ENCODE measurements at regions not wholly inside any gene's neighbourhood (a gene's known extent, or its start where the extent isn't known, plus 50 kb on each side); places are given as distances from the start of the nearest gene placed in this dataset.

- no peak overlapping the region for H3K4me3 ChIP-seq (ENCODE audit: low read depth, low read length)
- in situ Hi-C loops (cut with HindIII; ENCODE audit: low pct_ligation_motif_present, low sequenced_read_pairs): no loop called here
- H3K27ac ChIP-seq: no peak overlapping the region
- no peaks in the 10 kb centered on the region for H3K27me3 ChIP-seq (replicated peaks)
- no peak for TF ChIP-seq CTCF (IDR thresholded peaks at IDR 0.05; ENCODE audit: low read depth, low read length, missing control alignments)
- DNase-seq: no peak
- H3K36me3 ChIP-seq (replicated peaks): no peaks in the 10 kb centered on the region
Observed at GRCh38 chr9:86548220-86548619, 194.0 kb upstream of the TUT7 start.

- Histone ChIP-seq H3K27me3 (replicated peaks) (no peaks in the 10 kb centered on the region), H3K4me3 (ENCODE audit: low read depth, low read length) (no peak overlapping the region), H3K27ac (no peak overlapping the region), H3K36me3 (replicated peaks) (no peaks in the 10 kb centered on the region)
- in situ Hi-C loops (cut with HindIII; ENCODE audit: low pct_ligation_motif_present, low sequenced_read_pairs): no loop called here
- no peak for TF ChIP-seq CTCF (IDR thresholded peaks at IDR 0.05; ENCODE audit: low read depth, low read length, missing control alignments)
- no peak for DNase-seq
Observed at GRCh38 chr9:86547571-86547970, 193.4 kb upstream of the TUT7 start.

DNA sequence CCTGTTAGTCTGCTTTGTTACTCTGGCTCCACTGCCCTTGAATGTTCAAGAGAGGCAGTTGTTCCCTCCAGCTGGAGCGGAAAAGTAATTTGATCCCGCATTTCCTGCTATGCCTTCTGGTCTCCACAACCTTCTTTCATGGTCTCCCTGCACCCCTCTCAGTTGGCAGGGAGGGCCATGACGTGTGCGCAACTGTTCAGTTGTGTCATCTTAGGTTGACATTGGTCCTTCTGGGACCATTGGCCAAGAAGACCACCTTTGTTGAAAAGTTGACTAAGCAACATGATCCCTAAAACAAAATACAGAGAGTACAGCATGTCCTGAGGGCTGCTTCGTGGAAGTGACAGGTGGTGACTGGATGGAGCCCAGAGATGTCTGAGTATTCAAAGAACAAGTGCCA is 192.5 kb upstream of the TUT7 start:
- in situ Hi-C loops (cut with HindIII; ENCODE audit: low pct_ligation_motif_present, low sequenced_read_pairs): no loop called here
- DNase-seq: no peak
- TF ChIP-seq CTCF (IDR thresholded peaks at IDR 0.05; ENCODE audit: low read depth, low read length, missing control alignments): no peak
- Histone ChIP-seq H3K27me3 (replicated peaks) (no peaks in the 10 kb centered on the region), H3K36me3 (replicated peaks) (no peaks in the 10 kb centered on the region), H3K27ac (no peak overlapping the region), H3K4me3 (ENCODE audit: low read depth, low read length) (no peak overlapping the region)

GRCh38 chr9:86545090-86545489 is 190.9 kb upstream of the TUT7 start:
- TF ChIP-seq CTCF (IDR thresholded peaks at IDR 0.05; ENCODE audit: low read depth, low read length, missing control alignments): no peak
- in situ Hi-C loops (cut with HindIII; ENCODE audit: low pct_ligation_motif_present, low sequenced_read_pairs): no loop called here
- DNase-seq: no peak
- Histone ChIP-seq H3K4me3 (ENCODE audit: low read depth, low read length) (no peak overlapping the region), H3K36me3 (replicated peaks) (no peaks in the 10 kb centered on the region), H3K27ac (no peak overlapping the region), H3K27me3 (replicated peaks) (no peaks in the 10 kb centered on the region)

DNA sequence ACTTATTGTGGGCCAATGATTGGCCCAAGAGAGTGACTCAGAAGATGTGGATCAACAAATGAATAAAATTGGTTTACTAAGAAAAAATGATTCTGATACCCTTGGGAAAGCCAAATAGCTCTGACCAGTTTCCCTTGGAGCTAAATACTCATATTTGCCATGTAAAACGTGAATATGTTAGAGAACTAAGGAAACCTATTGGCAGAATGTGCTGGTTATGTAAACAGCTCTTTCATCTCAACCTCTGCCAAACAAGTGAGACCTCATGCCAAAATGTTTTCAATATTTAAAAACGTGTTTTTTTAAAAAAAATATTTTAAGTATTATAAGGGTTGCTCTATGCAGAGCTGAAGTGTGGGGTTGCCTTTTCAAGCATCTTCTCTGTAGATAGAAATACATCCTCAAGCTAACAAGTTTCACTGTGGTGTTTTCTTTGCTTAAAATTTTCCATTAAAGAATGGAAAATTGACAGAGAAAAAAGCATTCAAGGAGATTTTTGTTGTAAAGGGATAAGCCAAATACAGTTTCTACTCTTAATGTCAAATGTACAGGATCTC is 186.9 kb upstream of the TUT7 start:
- in situ Hi-C loops (cut with HindIII; ENCODE audit: low pct_ligation_motif_present, low sequenced_read_pairs): no loop called here
- no peak overlapping the region for H3K4me3 ChIP-seq (ENCODE audit: low read depth, low read length)
- no peak for DNase-seq
- no peaks in the 10 kb centered on the region for H3K27me3 ChIP-seq (replicated peaks)
- H3K27ac ChIP-seq: no peak overlapping the region
- no peak for TF ChIP-seq CTCF (IDR thresholded peaks at IDR 0.05; ENCODE audit: low read depth, low read length, missing control alignments)
- H3K36me3 ChIP-seq (replicated peaks): no peaks in the 10 kb centered on the region

DNA sequence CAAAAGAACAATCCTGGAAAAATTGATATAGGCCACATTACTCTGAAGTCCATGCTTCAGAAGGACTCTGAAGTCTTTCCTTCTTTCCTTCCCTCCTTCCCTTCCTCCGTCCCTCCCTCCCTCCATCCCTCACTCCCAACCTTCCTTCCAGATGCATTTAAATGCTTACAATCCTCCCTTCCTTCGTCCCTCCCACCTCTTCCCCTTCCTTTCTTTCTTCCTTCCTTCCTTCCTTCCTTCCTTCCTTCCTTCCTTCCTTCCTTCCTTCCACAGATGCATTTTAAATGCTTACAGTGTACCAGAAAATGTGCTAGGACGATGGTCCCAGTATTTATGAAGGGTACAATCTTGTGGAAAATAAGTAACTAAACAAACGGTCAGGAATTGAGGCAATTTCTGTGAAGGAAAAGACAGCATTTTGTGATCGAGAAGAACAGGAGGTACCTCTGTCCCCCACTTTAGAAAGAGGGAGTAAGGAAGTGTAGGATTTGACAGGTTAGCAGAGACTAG is 181.3 kb upstream of the TUT7 start:
- in situ Hi-C loops (cut with HindIII; ENCODE audit: low pct_ligation_motif_present, low sequenced_read_pairs): no loop called here

More for the DNA sequence above, 181.3 kb upstream of the TUT7 start:
- no peak overlapping the region for H3K27ac ChIP-seq
- DNase-seq: no peak
- H3K4me3 ChIP-seq (ENCODE audit: low read depth, low read length): no peak overlapping the region
- no peaks in the 10 kb centered on the region for H3K27me3 ChIP-seq (replicated peaks)
- no peak for TF ChIP-seq CTCF (IDR thresholded peaks at IDR 0.05; ENCODE audit: low read depth, low read length, missing control alignments)
- no peaks in the 10 kb centered on the region for H3K36me3 ChIP-seq (replicated peaks)
